ENCODE measurements at regions not wholly inside any gene's neighbourhood (a gene's known extent, or its start where the extent isn't known, plus 50 kb on each side); places are given as distances from the start of the nearest gene placed in this dataset.

DNA sequence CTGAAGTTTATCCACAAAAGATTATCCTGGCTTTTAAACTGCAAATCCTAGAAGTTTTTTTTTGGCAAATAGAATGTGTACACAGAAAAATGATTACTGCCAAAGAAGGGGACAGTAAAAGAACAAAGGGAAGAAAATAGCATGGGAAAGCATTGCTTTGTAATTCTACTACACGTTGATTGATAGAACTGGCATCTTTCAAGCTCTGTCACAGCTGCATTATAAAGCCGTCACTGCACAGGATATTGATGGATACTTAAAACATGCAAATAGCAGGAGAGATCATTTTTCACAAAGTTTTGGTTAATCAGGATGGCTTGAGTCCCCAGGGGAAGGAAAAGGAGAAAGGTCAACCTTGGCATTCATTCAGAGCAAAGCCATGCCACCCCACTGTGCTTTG lies 183.7 kb upstream of the RRP15 start:
- ChIA-PET POLR2A (no interaction called here), CTCF (no interaction called here)
- no peak overlapping the region for H3K4me3 Mint-ChIP-seq
- ATAC-seq (ENCODE audit: low read depth) (no peak), DNase-seq (no peak)
- TF ChIP-seq, protein P1, sequence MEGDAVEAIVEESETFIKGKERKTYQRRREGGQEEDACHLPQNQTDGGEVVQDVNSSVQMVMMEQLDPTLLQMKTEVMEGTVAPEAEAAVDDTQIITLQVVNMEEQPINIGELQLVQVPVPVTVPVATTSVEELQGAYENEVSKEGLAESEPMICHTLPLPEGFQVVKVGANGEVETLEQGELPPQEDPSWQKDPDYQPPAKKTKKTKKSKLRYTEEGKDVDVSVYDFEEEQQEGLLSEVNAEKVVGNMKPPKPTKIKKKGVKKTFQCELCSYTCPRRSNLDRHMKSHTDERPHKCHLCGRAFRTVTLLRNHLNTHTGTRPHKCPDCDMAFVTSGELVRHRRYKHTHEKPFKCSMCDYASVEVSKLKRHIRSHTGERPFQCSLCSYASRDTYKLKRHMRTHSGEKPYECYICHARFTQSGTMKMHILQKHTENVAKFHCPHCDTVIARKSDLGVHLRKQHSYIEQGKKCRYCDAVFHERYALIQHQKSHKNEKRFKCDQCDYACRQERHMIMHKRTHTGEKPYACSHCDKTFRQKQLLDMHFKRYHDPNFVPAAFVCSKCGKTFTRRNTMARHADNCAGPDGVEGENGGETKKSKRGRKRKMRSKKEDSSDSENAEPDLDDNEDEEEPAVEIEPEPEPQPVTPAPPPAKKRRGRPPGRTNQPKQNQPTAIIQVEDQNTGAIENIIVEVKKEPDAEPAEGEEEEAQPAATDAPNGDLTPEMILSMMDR (IDR thresholded peaks at IDR 0.05), result no peak
- peaks cover 7% of the 10 kb centered on the region for H3K9me3 Mint-ChIP-seq
- no peaks in the 10 kb centered on the region for H3K4me1 Mint-ChIP-seq
- intact Hi-C loops (cut with micrococcal nuclease), result no loop called here
- H3K27ac Mint-ChIP-seq, result no peak overlapping the region
- H3K27me3 Mint-ChIP-seq, result no peaks in the 10 kb centered on the region
- H3K36me3 Mint-ChIP-seq (ENCODE audit: low read depth), result no peaks in the 10 kb centered on the region

DNA sequence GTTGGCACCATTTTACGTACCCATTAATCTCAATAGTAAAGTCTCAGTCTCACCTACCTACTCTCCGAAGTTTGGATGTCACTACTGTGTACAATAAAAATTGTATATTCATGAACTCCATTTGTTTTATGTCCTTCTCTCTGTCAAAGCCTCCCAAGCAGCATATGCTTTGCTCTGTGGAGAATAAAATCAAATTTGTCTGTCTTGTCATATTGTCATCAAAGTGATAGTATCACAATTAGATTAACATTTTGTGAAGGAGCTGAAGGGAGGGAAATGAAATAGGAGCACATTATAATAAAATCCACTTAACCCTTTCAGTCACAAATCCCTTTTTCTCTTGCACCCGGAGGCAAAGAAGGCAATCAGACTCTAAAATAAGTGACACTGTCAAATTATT lies 177.1 kb upstream of the RRP15 start:
- ATAC-seq (ENCODE audit: low read depth), result no peak
- ChIA-PET CTCF (no interaction called here), POLR2A (no interaction called here)
- H3K27me3 Mint-ChIP-seq, result no peaks in the 10 kb centered on the region
- H3K36me3 Mint-ChIP-seq (ENCODE audit: low read depth), result no peaks in the 10 kb centered on the region
- no peak overlapping the region for H3K27ac Mint-ChIP-seq
- peaks cover 2% of the 10 kb centered on the region for H3K9me3 Mint-ChIP-seq
- H3K4me3 Mint-ChIP-seq, result no peak overlapping the region
- TF ChIP-seq, protein P1 (IDR thresholded peaks at IDR 0.05), result no peak
- DNase-seq, result no peak
- intact Hi-C loops (cut with micrococcal nuclease), result no loop called here
- H3K4me1 Mint-ChIP-seq, result no peaks in the 10 kb centered on the region

DNA sequence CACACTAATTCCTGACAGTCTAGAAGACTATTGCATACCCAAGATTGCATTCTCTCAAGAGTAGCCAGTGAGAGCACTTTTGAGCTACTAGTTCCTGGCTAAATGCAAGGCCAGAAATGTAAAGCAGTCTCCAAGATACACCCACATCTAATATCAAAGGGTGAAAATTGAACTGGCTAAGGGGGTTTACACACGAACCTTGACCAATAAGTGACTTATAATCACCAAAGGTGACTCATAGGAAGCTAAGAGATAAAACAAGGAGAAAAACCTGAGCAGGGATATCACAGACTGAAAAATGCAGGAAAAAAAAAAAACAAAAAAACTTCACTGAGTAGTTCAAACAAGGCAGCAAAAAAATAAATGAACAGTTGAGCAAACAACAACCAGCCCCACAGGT lies 172.2 kb upstream of the RRP15 start:
- ChIA-PET POLR2A (no interaction called here), CTCF (no interaction called here)
- no peak overlapping the region for H3K4me3 Mint-ChIP-seq
- no peak for DNase-seq
- H3K36me3 Mint-ChIP-seq (ENCODE audit: low read depth), result no peaks in the 10 kb centered on the region
- no peaks in the 10 kb centered on the region for H3K27me3 Mint-ChIP-seq
- ATAC-seq (ENCODE audit: low read depth), result no peak
- no peak overlapping the region for H3K27ac Mint-ChIP-seq
- intact Hi-C loops (cut with micrococcal nuclease), result no loop called here
- TF ChIP-seq, protein P1 (IDR thresholded peaks at IDR 0.05), result no peak
- no peaks in the 10 kb centered on the region for H3K4me1 Mint-ChIP-seq
- peaks cover 16% of the 10 kb centered on the region for H3K9me3 Mint-ChIP-seq

DNA sequence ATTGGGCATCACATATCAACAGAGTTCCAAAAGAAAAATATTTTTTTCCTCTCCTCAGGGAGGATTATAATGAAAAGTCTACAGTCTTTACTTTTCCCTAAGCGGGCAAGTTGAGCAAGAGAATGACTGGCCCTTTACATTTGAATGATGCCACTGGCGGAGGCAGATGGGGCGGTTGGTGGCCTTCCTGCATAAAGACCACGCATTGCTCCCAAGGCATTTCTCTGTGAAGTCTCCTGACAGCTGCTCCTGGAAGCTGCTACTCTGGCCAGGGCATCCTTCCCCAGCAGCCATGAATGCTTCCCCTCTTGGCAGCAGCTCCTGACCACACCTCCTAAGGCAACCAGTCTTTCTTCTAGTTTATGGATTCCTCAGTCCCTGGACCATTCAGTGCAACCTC lies 161.1 kb upstream of the RRP15 start:
- H3K4me1 Mint-ChIP-seq, result no peaks in the 10 kb centered on the region
- ATAC-seq (ENCODE audit: low read depth) (no peak), DNase-seq (no peak)
- H3K36me3 Mint-ChIP-seq (ENCODE audit: low read depth), result no peaks in the 10 kb centered on the region
- H3K27ac Mint-ChIP-seq, result no peak overlapping the region
- H3K4me3 Mint-ChIP-seq, result no peak overlapping the region
- TF ChIP-seq, protein P1 (IDR thresholded peaks at IDR 0.05), result no peak
- ChIA-PET CTCF (no interaction called here), POLR2A (no interaction called here)
- intact Hi-C loops (cut with micrococcal nuclease), result no loop called here
- H3K27me3 Mint-ChIP-seq, result no peaks in the 10 kb centered on the region
- H3K9me3 Mint-ChIP-seq, result peaks cover 2% of the 10 kb centered on the region

DNA sequence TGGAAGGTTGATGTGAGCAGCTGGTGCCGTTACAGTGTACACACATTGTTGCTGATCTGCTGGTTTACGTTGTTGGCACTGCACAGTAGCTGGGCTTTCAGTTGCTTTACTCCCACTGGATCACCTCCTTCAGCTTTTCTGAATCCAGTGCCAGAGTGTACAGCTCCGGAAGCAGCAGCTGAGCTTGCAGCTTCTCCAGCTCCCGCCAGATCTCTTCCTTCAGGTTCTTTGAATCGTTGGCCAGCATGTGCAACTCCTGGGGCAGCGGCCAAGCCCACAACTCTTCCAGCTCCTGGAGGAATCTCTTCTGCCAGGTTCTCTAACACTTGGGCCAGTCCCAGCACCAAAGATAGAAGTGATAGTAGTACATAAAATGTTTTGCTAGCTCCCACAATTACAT lies 149.7 kb upstream of the RRP15 start:
- DNase-seq, result no peak
- ChIA-PET CTCF (no interaction called here), POLR2A (no interaction called here)
- Mint-ChIP-seq H3K36me3 (ENCODE audit: low read depth) (no peaks in the 10 kb centered on the region), H3K27ac (no peak overlapping the region), H3K27me3 (peaks cover 2% of the 10 kb centered on the region), H3K9me3 (peaks cover 8% of the 10 kb centered on the region), H3K4me1 (no peaks in the 10 kb centered on the region), H3K4me3 (no peak overlapping the region)
- intact Hi-C loops (cut with micrococcal nuclease), result no loop called here
- no peak for ATAC-seq (ENCODE audit: low read depth)
- TF ChIP-seq, protein P1 (IDR thresholded peaks at IDR 0.05), result no peak
